ENCODE measurements at regions not wholly inside any gene's neighbourhood (a gene's known extent, or its start where the extent isn't known, plus 50 kb on each side); places are given as distances from the start of the nearest gene placed in this dataset.

DNA sequence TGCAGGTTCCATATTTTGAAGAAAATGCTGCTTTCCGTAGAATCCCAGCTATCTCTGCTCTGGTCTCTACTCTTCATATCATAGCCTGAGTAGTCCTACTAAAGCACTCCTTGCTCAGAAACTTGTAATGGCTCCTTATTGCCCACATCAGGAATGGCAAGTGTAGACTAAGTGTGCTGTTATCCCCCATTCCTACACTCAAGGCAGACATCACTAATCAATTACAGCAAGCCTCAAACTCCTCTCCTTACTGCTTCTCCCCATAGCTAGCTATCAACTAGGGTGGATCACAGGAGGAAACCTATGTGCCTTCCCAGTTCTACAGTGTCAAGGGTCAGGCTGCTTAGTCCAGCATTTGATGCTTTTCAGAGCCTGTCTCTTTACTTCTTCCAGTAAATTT, 163.4 kb downstream of the HAPSTR1 start:
- Histone ChIP-seq H3K27ac (ENCODE audit: insufficient read depth, low read depth, low read length) (no peak overlapping the region), H3K4me2 (ENCODE audit: insufficient read depth, low read length) (no peak overlapping the region), H3K36me3 (ENCODE audit: control insufficient read depth in 2 of 2, extremely low read depth in 1 of 2, insufficient read depth in 2 of 2, low read length in 2 of 2) (no peaks in the 10 kb centered on the region), H4K20me1 (replicated peaks; ENCODE audit: control insufficient read depth, extremely low read depth, insufficient read depth, low read length) (no peaks in the 10 kb centered on the region), H3K4me3 (replicated peaks in 1 of 3; ENCODE audit: insufficient read depth in 1 of 3, low read depth in 1 of 3, low read length in 3 of 3) (no peak overlapping the region), H2AFZ (ENCODE audit: low read depth, low read length) (no peak overlapping the region), H3K27me3 (ENCODE audit: control insufficient read depth in 2 of 2, insufficient read depth in 2 of 2, low read length in 2 of 2) (no peaks in the 10 kb centered on the region), H3K9me1 (replicated peaks; ENCODE audit: control insufficient read depth, extremely low read depth, insufficient read depth, low read length) (no peaks in the 10 kb centered on the region), H3K9ac (replicated peaks; ENCODE audit: extremely low read depth, insufficient read depth, low read length) (no peak overlapping the region), H3K9me3 (replicated peaks; ENCODE audit: control insufficient read depth, insufficient read depth, low read length) (no peaks in the 10 kb centered on the region), H3K4me1 (ENCODE audit: control insufficient read depth, extremely low read depth, insufficient read depth, low read length) (no peaks in the 10 kb centered on the region), H3K79me2 (ENCODE audit: control insufficient read depth, insufficient read depth, low read length) (no peaks in the 10 kb centered on the region)
- no peak for TF ChIP-seq EZH2 (IDR thresholded peaks at IDR 0.05; ENCODE audit: borderline replicate concordance, low read depth, low read length, severe bottlenecking)
- TF ChIP-seq, protein P1, sequence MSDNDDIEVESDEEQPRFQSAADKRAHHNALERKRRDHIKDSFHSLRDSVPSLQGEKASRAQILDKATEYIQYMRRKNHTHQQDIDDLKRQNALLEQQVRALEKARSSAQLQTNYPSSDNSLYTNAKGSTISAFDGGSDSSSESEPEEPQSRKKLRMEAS (IDR thresholded peaks at IDR 0.05; ENCODE audit: insufficient read depth, insufficient read length) = no peak
- no peak for TF ChIP-seq FOS (IDR thresholded peaks at IDR 0.05; ENCODE audit: borderline replicate concordance, insufficient read depth, low read length)
- no peak for TF ChIP-seq POLR2AphosphoS5 (IDR thresholded peaks at IDR 0.05; ENCODE audit: insufficient read depth, low read depth, low read length)
- TF ChIP-seq CTCF (IDR thresholded peaks at IDR 0.05; ENCODE audit: extremely low read depth in 1 of 2, insufficient read depth in 1 of 2, low read depth in 1 of 2, low read length in 2 of 2) = no peak
- no peak for TF ChIP-seq MYC (IDR thresholded peaks at IDR 0.05; ENCODE audit: low read depth, low read length)
- CTCF ChIA-PET = interaction anchor here (1.0 to 1.9 kb wide), 2 partner anchors 10 to 927 kb away, joined by 4 to 5 read pairs; partner anchors contain the start of gene GRIN2A
- dilution Hi-C loops (cut with MboI; ENCODE audit: extremely low pct_ligation_motif_present, low sequenced_read_pairs) = no loop called here
- no TSS peak for BruUV-seq (replicated peaks)
- FAIRE-seq = no peak
- DNase-seq (ENCODE audit: low read depth, low spot score) = no peak
- POLR2A ChIA-PET = no interaction called here
- intact Hi-C loops (cut with micrococcal nuclease) = no loop called here
